Keratinocyte (primary cell): ENCODE measurements at regions not wholly inside any gene's neighbourhood (a gene's known extent, or its start where the extent isn't known, plus 50 kb on each side); places are given as distances from the start of the nearest gene placed in this dataset.

Experiments
- DNase-seq: peaks from one replicate; pipeline ENCODE4 v3.0.0-alpha.2; 2011; ENCODE audit warnings: low read depth, missing footprints, low spot score
- FAIRE-seq: peaks from 2 replicates; lab custom pipeline; 2011; peaks lifted over from hg19 to GRCh38; lab: Jason Lieb, UNC
- H2AFZ ChIP-seq: 2 replicates; pipeline ENCODE4 v1.6.0; 2012; ENCODE audit warnings: low read length, control low read depth, inconsistent platforms; ENCODE audit not compliant: control insufficient read depth
- H3K27ac ChIP-seq: 2 replicates; pipeline ENCODE4 v1.5.1; 2011; ENCODE audit warnings: low read length; ENCODE audit not compliant: control insufficient read depth, insufficient read depth
- H3K27me3 ChIP-seq: 3 replicates; pipeline ENCODE4 v1.6.0; 2011; ENCODE audit warnings: low read length; ENCODE audit not compliant: control insufficient read depth, insufficient read depth; ENCODE audit errors: extremely low read depth
- H3K36me3 ChIP-seq, 2 experiments: 2 replicates in 1 of 2; 3 replicates in 1 of 2; pipeline ENCODE4 v1.5.1; 2011; ENCODE audit warnings: low read length in 2 of 2, mild to moderate bottlenecking in 1 of 2; ENCODE audit not compliant: control insufficient read depth in 2 of 2, insufficient read depth in 2 of 2; ENCODE audit errors: extremely low read depth in 1 of 2
- H3K4me1 ChIP-seq: 3 replicates; pipeline ENCODE4 v1.5.1; 2011; ENCODE audit warnings: low read length; ENCODE audit not compliant: control insufficient read depth, insufficient read depth; ENCODE audit errors: extremely low read depth
- H3K4me2 ChIP-seq: 3 replicates; pipeline ENCODE4 v1.6.0; 2011; ENCODE audit warnings: low read depth, low read length; ENCODE audit not compliant: control insufficient read depth, insufficient read depth; ENCODE audit errors: extremely low read depth
- H3K4me3 ChIP-seq, 3 experiments: fragments of 200-600 bp in 1 of 3; sonication (generic) in 1 of 3; 2 replicates in 2 of 3; 3 replicates in 1 of 3; pipeline ENCODE4 v1.5.1; 2011 to 2016; ENCODE audit warnings: low read length in 3 of 3, mild to moderate bottlenecking in 3 of 3, control low read depth in 2 of 3, inconsistent platforms in 1 of 3, low read depth in 1 of 3, mixed read lengths in 1 of 3, mixed run types in 1 of 3, moderate library complexity in 1 of 3; ENCODE audit not compliant: control insufficient read depth in 2 of 3, insufficient read depth in 2 of 3; ENCODE audit errors: extremely low read depth in 1 of 3
- H3K79me2 ChIP-seq: 2 replicates; pipeline ENCODE4 v1.6.0; 2012; ENCODE audit warnings: low read length; ENCODE audit not compliant: control insufficient read depth, insufficient read depth
- H3K9ac ChIP-seq: 3 replicates; pipeline ENCODE4 v1.6.0; 2011; ENCODE audit warnings: low read length; ENCODE audit not compliant: control insufficient read depth, insufficient read depth; ENCODE audit errors: extremely low read depth
- H3K9me1 ChIP-seq: 3 replicates; pipeline ENCODE4 v1.6.0; 2011; ENCODE audit warnings: low read length; ENCODE audit not compliant: control insufficient read depth, insufficient read depth; ENCODE audit errors: extremely low read depth
- H3K9me3 ChIP-seq: 2 replicates; pipeline ENCODE4 v1.5.1; 2012; ENCODE audit warnings: low read depth, low read length; ENCODE audit not compliant: control insufficient read depth
- H4K20me1 ChIP-seq: 3 replicates; pipeline ENCODE4 v1.6.0; 2011; ENCODE audit warnings: low read length; ENCODE audit not compliant: control insufficient read depth, insufficient read depth; ENCODE audit errors: extremely low read depth
- CTCF ChIP-seq, 3 experiments: IDR thresholded peaks in 1 of 3; conservative IDR thresholded peaks in 1 of 3; optimal IDR thresholded peaks in 1 of 3; 2 replicates in 2 of 3; 3 replicates in 1 of 3; pipeline versions ENCODE3 to v1.5.1; 2011; ENCODE audit warnings: low read length in 3 of 3, mild to moderate bottlenecking in 3 of 3, moderate library complexity in 2 of 3, control low read depth in 1 of 3, inconsistent platforms in 1 of 3; ENCODE audit not compliant: insufficient read depth in 2 of 3; ENCODE audit errors: extremely low read depth in 1 of 3
- EZH2 ChIP-seq: IDR thresholded peaks from one replicate; pipeline ENCODE4 v1.6.1; 2012; ENCODE audit warnings: inconsistent platforms, mild to moderate bottlenecking, low read length, moderate library complexity
- dilution Hi-C: fragments of 300-500 bp; cut with MboI; formaldehyde crosslinking; loops from one replicate; pipeline ENCODE4 v1.7.0; 2020; ENCODE audit warnings: low sequenced_read_pairs; ENCODE audit not compliant: extremely low pct_ligation_motif_present

- no peak overlapping the region for H3K9ac ChIP-seq
- H3K27ac ChIP-seq: no peak overlapping the region
- no peak overlapping the region for H3K4me2 ChIP-seq
- FAIRE-seq (no peak), DNase-seq (no peak)
- H3K36me3 ChIP-seq: no peaks in the 10 kb centered on the region
- no peaks in the 10 kb centered on the region for H4K20me1 ChIP-seq
- H2AFZ ChIP-seq: no peak overlapping the region
- H3K27me3 ChIP-seq: no peaks in the 10 kb centered on the region
- no peak for TF ChIP-seq EZH2
- TF ChIP-seq CTCF (optimal IDR thresholded peaks at IDR 0.05 in 1 of 3, IDR thresholded peaks at IDR 0.05 in 1 of 3, conservative IDR thresholded peaks at IDR 0.05 in 1 of 3; ENCODE audit: extremely low read depth in 1 of 3, insufficient read depth in 2 of 3, low read length in 3 of 3): no peak
- dilution Hi-C loops: no loop called here
- peaks cover 13% of the 10 kb centered on the region for H3K9me3 ChIP-seq
- H3K79me2 ChIP-seq: no peaks in the 10 kb centered on the region
- no peak overlapping the region for H3K4me3 ChIP-seq
- H3K9me1 ChIP-seq: no peaks in the 10 kb centered on the region
- H3K4me1 ChIP-seq: no peaks in the 10 kb centered on the region
Measured at GRCh38 chr19:30320916-30321315, 51.3 kb upstream of the ZNF536 start.
